H9 (cell line): ENCODE measurements at regions not wholly inside any gene's neighbourhood (a gene's known extent, or its start where the extent isn't known, plus 50 kb on each side); places are given as distances from the start of the nearest gene placed in this dataset.

Experiments
- DNase-seq: peaks from one replicate; pipeline ENCODE4 v3.0.0-alpha.2; 2017
- H2AFZ ChIP-seq: one replicate; pipeline ENCODE4 v1.6.1; 2013; ENCODE audit warnings: mild to moderate bottlenecking, low read length, control low read depth, moderate library complexity
- H2AK5ac ChIP-seq: 2 replicates; pipeline ENCODE4 v1.6.1; 2013; ENCODE audit warnings: low read length, control low read depth, mixed read lengths; ENCODE audit not compliant: insufficient read length
- H2BK120ac ChIP-seq: one replicate; pipeline ENCODE4 v1.6.1; 2013; ENCODE audit warnings: low read depth, mild to moderate bottlenecking, low read length, control low read depth, inconsistent platforms; ENCODE audit not compliant: poor library complexity, severe bottlenecking
- H2BK12ac ChIP-seq: 2 replicates; pipeline ENCODE4 v1.6.1; 2013; ENCODE audit warnings: low read length, control low read depth, mixed read lengths, low read depth; ENCODE audit not compliant: insufficient read length
- H2BK15ac ChIP-seq: 2 replicates; pipeline ENCODE4 v1.6.1; 2013; ENCODE audit warnings: low read depth, low read length, control low read depth
- H2BK20ac ChIP-seq: one replicate; pipeline ENCODE4 v1.6.1; 2013; ENCODE audit warnings: low read depth, mild to moderate bottlenecking, low read length, control low read depth, inconsistent platforms; ENCODE audit not compliant: poor library complexity, severe bottlenecking
- H2BK5ac ChIP-seq: 2 replicates; pipeline ENCODE4 v1.6.1; 2013; ENCODE audit warnings: low read length, control low read depth, mixed read lengths; ENCODE audit not compliant: insufficient read length
- H3K14ac ChIP-seq: 2 replicates; pipeline ENCODE4 v1.6.1; 2013; ENCODE audit warnings: low read length, control low read depth; ENCODE audit not compliant: insufficient read depth
- H3K18ac ChIP-seq: 2 replicates; pipeline ENCODE4 v1.6.1; 2013; ENCODE audit warnings: low read depth, mild to moderate bottlenecking, mixed read lengths, low read length, control low read depth; ENCODE audit not compliant: insufficient read length
- H3K23ac ChIP-seq: 2 replicates; pipeline ENCODE4 v1.6.1; 2013; ENCODE audit warnings: low read length, control low read depth, mixed read lengths, low read depth; ENCODE audit not compliant: insufficient read length
- H3K23me2 ChIP-seq: 2 replicates; pipeline ENCODE4 v1.6.1; 2013; ENCODE audit warnings: low read depth, mild to moderate bottlenecking, mixed read lengths, low read length, control low read depth; ENCODE audit not compliant: insufficient read length, poor library complexity, severe bottlenecking
- H3K27ac ChIP-seq: 2 replicates; pipeline ENCODE4 v1.5.1; 2013; ENCODE audit warnings: low read length, control low read depth, mixed read lengths, low read depth; ENCODE audit not compliant: insufficient read length
- H3K27me3 ChIP-seq: 2 replicates; pipeline ENCODE4 v1.6.1; 2013; ENCODE audit warnings: low read length, control low read depth, inconsistent platforms; ENCODE audit not compliant: insufficient read depth
- H3K4ac ChIP-seq: 2 replicates; pipeline ENCODE4 v1.6.1; 2013; ENCODE audit warnings: low read depth, mild to moderate bottlenecking, control low read depth, inconsistent platforms, low read length, moderate library complexity
- H3K4me1 ChIP-seq: 2 replicates; pipeline ENCODE4 v1.6.1; 2013; ENCODE audit warnings: low read length, control low read depth, inconsistent platforms; ENCODE audit not compliant: insufficient read depth
- H3K4me2 ChIP-seq: 2 replicates; pipeline ENCODE4 v1.6.1; 2013; ENCODE audit warnings: low read length, control low read depth, mixed read lengths; ENCODE audit not compliant: insufficient read length, insufficient read depth
- H3K56ac ChIP-seq: 2 replicates; pipeline ENCODE4 v1.6.1; 2013; ENCODE audit warnings: low read depth, mild to moderate bottlenecking, mixed read lengths, low read length, control low read depth; ENCODE audit not compliant: insufficient read length
- H3K79me1 ChIP-seq: 2 replicates; pipeline ENCODE4 v1.6.1; 2013; ENCODE audit warnings: low read depth, mild to moderate bottlenecking, moderate library complexity, low read length, control low read depth, inconsistent platforms; ENCODE audit not compliant: insufficient read depth, poor library complexity, severe bottlenecking
- H3K79me2 ChIP-seq: 2 replicates; pipeline ENCODE4 v1.6.1; 2013; ENCODE audit warnings: low read length, control low read depth, inconsistent platforms; ENCODE audit not compliant: insufficient read depth
- H3K9ac ChIP-seq: 2 replicates; pipeline ENCODE4 v1.6.1; 2013; ENCODE audit warnings: low read length, control low read depth, mixed read lengths; ENCODE audit not compliant: insufficient read length; ENCODE audit errors: extremely low read depth
- H3K9me3 ChIP-seq: one replicate; pipeline ENCODE4 v1.6.1; 2013; ENCODE audit warnings: low read depth, low read length, inconsistent platforms; ENCODE audit not compliant: control insufficient read depth
- H3T11ph ChIP-seq: one replicate; pipeline ENCODE4 v1.6.1; 2013; ENCODE audit warnings: mild to moderate bottlenecking, low read length, control low read depth, inconsistent platforms
- H4K20me1 ChIP-seq: one replicate; pipeline ENCODE4 v1.6.1; 2013; ENCODE audit not compliant: control insufficient read depth, insufficient read length, insufficient read depth
- H4K5ac ChIP-seq: 2 replicates; pipeline ENCODE4 v1.6.1; 2013; ENCODE audit warnings: low read depth, mild to moderate bottlenecking, mixed read lengths, low read length, control low read depth; ENCODE audit not compliant: insufficient read length
- H4K8ac ChIP-seq: replicated peaks from 2 replicates; pipeline ENCODE4 v1.6.1; 2013; ENCODE audit warnings: low read length, control low read depth, mixed read lengths, low read depth; ENCODE audit not compliant: insufficient read length
- H4K91ac ChIP-seq: 2 replicates; pipeline ENCODE4 v1.6.1; 2013; ENCODE audit warnings: low read depth, mild to moderate bottlenecking, moderate library complexity, mixed read lengths, low read length, control low read depth; ENCODE audit not compliant: insufficient read length
- H3K27ac Mint-ChIP-seq, 3 experiments: 2 replicates in 2 of 3; 3 replicates in 1 of 3; pipeline ENCODE4 v1.8.0; 2020 to 2021; ENCODE audit warnings: mixed read lengths in 3 of 3, mild to moderate bottlenecking in 1 of 3, moderate library complexity in 1 of 3
- H3K27me3 Mint-ChIP-seq: 2 replicates; pipeline ENCODE4 v1.8.0; 2021; ENCODE audit warnings: low read depth, mild to moderate bottlenecking, moderate library complexity, mixed read lengths
- H3K36me3 Mint-ChIP-seq, 3 experiments: 2 replicates in 2 of 3; 3 replicates in 1 of 3; pipeline ENCODE4 v1.8.0; 2020 to 2021; ENCODE audit warnings: low read depth in 3 of 3, mixed read lengths in 3 of 3; ENCODE audit not compliant: insufficient read depth in 1 of 3
- H3K4me1 Mint-ChIP-seq, 2 experiments: 2 replicates each; pipeline ENCODE4 v1.8.0; 2020; ENCODE audit warnings: mixed read lengths in 2 of 2
- H3K4me3 Mint-ChIP-seq, 2 experiments: 2 replicates in 1 of 2; 3 replicates in 1 of 2; pipeline ENCODE4 v1.8.0; 2020 to 2021; ENCODE audit warnings: mild to moderate bottlenecking in 2 of 2, mixed read lengths in 2 of 2, moderate library complexity in 1 of 2
- H3K9me3 Mint-ChIP-seq, 2 experiments: 2 replicates in 1 of 2; 3 replicates in 1 of 2; pipeline ENCODE4 v1.8.0; 2020; ENCODE audit warnings: mild to moderate bottlenecking in 2 of 2, mixed read lengths in 2 of 2, moderate library complexity in 1 of 2
- WGBS: extraction: QIAGEN DNeasy Blood & Tissue Kit; methylation state at CpG from one replicate; pipeline ENCODE4 v1.1.7; 2013; ENCODE audit warnings: missing lambda C conversion rate, low lambda C conversion rate, mixed read lengths; ENCODE audit not compliant: insufficient read length; ENCODE audit errors: extremely low coverage; 5-methylcytosine and 5-hydroxymethylcytosine counted together
- TF ChIP-seq, protein P1 (sequence below): fragments of 200-600 bp; sonication (generic); conservative IDR thresholded peaks from 3 replicates; pipeline ENCODE4 v1.8.0; 2021; ENCODE audit warnings: antibody characterized with exemption, mild to moderate bottlenecking

DNA sequence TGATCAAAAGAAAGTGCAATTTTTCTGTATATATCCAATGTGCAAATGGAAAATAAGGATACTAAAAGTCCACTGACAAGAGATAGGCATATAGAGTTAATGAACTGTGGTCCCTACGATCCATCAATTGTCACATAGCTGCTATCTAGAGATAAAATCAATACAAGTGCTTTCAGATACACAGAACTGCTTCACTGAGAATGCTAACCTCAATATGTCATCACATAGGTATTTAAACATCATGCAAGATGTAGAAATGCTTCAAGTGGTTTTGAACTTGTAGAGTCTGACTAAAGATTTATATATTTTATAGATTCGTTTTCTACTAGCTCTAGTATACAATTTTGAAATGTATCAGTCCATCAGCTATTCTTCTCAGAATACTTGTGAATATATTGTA lies 1604.7 kb downstream of the PLA2G4A start:
- H3K4me1 ChIP-seq = no peaks in the 10 kb centered on the region
- H4K5ac ChIP-seq = no peak overlapping the region
- no peak overlapping the region for H3K4me2 ChIP-seq
- no peak overlapping the region for H3K9ac ChIP-seq
- TF ChIP-seq, protein P1, sequence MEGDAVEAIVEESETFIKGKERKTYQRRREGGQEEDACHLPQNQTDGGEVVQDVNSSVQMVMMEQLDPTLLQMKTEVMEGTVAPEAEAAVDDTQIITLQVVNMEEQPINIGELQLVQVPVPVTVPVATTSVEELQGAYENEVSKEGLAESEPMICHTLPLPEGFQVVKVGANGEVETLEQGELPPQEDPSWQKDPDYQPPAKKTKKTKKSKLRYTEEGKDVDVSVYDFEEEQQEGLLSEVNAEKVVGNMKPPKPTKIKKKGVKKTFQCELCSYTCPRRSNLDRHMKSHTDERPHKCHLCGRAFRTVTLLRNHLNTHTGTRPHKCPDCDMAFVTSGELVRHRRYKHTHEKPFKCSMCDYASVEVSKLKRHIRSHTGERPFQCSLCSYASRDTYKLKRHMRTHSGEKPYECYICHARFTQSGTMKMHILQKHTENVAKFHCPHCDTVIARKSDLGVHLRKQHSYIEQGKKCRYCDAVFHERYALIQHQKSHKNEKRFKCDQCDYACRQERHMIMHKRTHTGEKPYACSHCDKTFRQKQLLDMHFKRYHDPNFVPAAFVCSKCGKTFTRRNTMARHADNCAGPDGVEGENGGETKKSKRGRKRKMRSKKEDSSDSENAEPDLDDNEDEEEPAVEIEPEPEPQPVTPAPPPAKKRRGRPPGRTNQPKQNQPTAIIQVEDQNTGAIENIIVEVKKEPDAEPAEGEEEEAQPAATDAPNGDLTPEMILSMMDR = no peak
- Mint-ChIP-seq H3K27ac (no peak overlapping the region), H3K4me3 (no peak overlapping the region), H3K4me1 (no peaks in the 10 kb centered on the region), H3K36me3 (no peaks in the 10 kb centered on the region), H3K27me3 (no peaks in the 10 kb centered on the region), H3K9me3 (no peaks in the 10 kb centered on the region)
- no peaks in the 10 kb centered on the region for H3K79me2 ChIP-seq
- no peak overlapping the region for H2BK15ac ChIP-seq
- H2BK12ac ChIP-seq = no peak overlapping the region
- no peaks in the 10 kb centered on the region for H4K20me1 ChIP-seq
- no peak overlapping the region for H3K18ac ChIP-seq
- no peak overlapping the region for H3K23ac ChIP-seq
- no peak overlapping the region for H3T11ph ChIP-seq
- no peaks in the 10 kb centered on the region for H3K23me2 ChIP-seq
- H4K8ac ChIP-seq = no peak overlapping the region
- no peak overlapping the region for H2BK120ac ChIP-seq
- H2BK20ac ChIP-seq = no peak overlapping the region
- no peak for DNase-seq
- H3K27me3 ChIP-seq = no peaks in the 10 kb centered on the region
- no peak overlapping the region for H4K91ac ChIP-seq
- no peak overlapping the region for H3K56ac ChIP-seq
- no peak overlapping the region for H3K4ac ChIP-seq
- H3K27ac ChIP-seq = no peak overlapping the region
- WGBS = no CpG with 5 or more reads among the region's 2 CpGs
- H3K79me1 ChIP-seq = no peaks in the 10 kb centered on the region
- H2BK5ac ChIP-seq = no peak overlapping the region
- no peaks in the 10 kb centered on the region for H3K9me3 ChIP-seq
- H2AK5ac ChIP-seq = no peak overlapping the region
- no peak overlapping the region for H3K14ac ChIP-seq
- no peak overlapping the region for H2AFZ ChIP-seq
